GM18909 (cell line): ENCODE measurements at regions not wholly inside any gene's neighbourhood (a gene's known extent, or its start where the extent isn't known, plus 50 kb on each side); places are given as distances from the start of the nearest gene placed in this dataset.

Source experiments
- ATAC-seq: cut with Tn5 transposase; IDR thresholded peaks from one replicate; pipeline ENCODE4 v1.9.1; 2021; ENCODE audit warnings: mild to moderate bottlenecking; ENCODE audit not compliant: unreplicated experiment, poor library complexity

GRCh38 chr11:92642177-92642931 lies 327.1 kb upstream of the MTNR1B start:
- ATAC-seq = no peak

DNA sequence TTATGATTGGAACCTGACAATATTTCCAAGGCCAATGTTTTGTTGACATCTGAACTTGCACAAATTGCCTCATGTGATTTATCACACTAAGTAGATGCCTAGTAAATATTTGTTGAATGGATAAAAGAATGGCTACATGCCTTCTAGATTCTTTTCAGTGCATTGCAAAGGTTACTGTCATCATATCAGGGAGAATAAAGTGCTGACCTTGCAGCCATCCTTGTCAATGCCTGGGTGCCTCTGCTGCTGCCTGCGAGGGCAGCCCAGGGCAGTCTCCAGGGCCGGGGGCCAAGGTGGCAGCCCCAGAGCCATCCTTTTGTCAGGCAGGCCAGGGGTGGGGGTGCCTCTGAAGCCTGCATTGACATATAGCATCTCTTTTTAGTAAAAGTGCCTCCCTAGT lies 325.6 kb upstream of the MTNR1B start:
- ATAC-seq = no peak

DNA sequence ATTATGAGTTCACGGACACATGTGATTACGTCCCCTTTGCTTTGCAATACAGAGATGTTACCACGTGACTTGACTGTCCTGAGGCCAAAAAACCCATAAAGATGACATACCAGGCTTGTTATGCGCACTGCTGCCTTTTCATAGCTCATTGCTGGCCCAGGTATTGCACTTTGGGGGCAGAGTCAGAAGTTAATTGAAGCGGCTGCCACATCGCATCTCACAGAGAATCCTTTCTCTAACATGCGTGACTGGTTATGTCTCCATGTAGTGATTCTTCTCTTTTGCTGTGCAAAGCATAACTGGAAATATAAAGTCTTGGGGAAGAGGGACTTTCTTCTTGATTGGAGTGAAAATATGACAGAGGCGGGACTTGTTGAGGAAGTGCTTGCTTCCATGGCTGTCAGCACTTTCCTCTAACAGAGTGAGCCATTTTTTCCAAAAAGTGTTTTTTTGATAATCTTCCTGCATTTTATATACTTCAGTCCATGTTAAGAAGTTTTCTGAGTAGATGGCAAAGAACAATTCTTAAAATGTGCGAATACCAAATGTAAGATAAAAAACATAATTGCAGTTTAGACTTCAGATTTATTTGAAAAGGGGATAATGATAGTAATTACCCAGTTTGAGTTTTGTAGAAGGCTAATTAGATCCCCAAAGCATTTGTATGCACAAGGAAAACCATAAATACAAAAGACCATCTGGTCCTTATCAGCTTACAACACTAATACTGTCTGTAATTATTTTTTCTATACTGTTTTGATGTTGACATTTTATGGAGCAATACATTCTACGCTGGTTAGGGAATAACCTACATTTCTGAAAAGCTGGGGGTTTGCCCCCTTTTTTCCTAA lies 324.6 kb upstream of the MTNR1B start:
- ATAC-seq = no peak

DNA sequence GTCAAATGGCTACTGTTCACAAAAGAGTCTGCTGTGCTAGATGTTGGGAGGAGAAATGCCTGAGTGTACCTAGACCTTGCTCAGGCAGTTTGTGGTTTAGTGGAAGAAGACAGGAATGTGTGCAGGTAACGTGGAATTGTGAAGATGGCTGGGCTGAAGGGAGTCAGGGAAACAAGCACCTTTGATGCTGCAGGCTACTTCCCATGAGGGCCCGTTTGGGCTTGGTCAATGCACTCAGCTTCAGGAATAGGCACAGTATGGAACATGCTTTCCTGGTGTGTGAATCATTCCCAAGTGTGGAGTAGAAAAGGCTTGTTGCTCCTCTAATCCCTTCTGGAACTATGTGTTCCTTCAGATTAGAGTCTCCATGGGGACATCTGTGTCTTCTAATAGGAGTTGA lies 318.3 kb upstream of the MTNR1B start:
- no peak for ATAC-seq

GRCh38 chr11:92653454-92653853 lies 316.0 kb upstream of the MTNR1B start:
- no peak for ATAC-seq

DNA sequence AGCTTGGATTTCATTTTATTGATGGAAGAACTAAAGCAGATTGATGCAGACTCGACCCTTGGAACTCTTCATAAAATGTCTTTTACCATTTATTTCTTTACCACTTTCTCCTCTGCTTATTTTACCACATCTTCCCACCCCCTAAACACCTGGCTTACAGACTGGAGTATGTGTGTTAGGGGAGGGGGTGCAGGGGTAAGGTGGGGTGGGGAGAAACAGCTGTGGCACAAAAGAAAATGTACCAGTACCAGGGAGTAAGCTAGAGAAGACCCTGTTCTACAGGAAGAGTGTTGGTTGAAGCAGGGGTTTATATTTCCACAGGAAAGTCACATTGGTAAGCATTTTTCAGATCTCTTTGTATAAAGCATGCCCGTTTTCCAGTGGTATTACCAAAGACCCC lies 312.7 kb upstream of the MTNR1B start:
- ATAC-seq = no peak

DNA sequence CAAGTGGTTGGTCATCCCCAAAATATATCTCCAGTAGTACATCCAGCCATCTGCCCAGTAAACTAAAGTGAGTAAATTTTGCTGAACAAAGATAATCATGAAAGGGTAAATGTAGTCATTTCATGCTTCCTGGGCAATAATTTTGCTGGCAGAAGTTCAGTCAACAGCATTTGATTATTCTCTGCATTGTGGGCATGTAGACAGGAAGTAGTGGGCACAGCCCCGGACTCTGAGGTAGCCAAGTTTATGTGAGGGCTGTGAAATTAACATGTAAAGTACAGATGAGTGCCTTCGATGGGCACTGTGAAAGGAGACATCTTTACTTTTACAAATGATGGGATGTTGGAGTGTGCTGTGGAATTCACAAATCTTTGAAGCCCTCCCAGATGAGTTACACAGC lies 312.2 kb upstream of the MTNR1B start:
- ATAC-seq = no peak

DNA sequence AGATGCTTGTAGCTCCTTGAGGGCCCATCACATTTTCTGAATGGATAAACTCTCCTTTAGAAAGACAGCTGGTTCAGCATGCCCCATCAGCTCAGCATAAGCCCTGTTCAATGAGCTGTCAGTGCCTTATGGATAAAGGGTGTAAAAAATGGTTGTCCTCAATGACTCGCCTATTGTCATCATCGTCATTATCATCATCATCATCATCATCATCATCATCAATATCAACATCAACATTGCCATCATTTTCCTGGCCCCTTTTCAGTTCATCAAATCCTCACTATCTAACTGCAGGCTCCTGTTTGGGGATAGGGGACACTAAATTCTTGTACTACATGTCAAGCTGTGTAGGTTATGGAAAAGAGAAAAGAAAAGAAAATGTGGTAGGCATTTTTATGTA lies 310.7 kb upstream of the MTNR1B start:
- ATAC-seq = no peak

DNA sequence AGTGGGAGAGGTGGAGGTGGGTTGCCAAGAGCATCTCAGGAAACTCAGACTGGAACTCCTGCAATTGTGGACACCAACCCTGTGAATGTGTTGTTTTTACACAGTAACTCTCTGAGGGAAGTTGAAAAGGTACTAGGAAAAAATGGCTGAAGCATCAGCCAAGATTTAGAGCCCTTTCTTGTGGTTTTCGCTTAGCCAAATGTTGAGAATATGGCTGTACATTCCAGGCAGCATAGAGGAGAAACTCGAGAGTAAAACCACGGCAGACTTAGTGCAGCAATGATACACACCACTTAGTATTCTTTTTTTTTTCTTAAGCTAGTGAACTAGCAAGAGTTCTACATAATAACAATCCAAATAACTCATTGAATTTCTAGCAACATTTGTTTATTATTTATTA lies 309.7 kb upstream of the MTNR1B start:
- no peak for ATAC-seq

DNA sequence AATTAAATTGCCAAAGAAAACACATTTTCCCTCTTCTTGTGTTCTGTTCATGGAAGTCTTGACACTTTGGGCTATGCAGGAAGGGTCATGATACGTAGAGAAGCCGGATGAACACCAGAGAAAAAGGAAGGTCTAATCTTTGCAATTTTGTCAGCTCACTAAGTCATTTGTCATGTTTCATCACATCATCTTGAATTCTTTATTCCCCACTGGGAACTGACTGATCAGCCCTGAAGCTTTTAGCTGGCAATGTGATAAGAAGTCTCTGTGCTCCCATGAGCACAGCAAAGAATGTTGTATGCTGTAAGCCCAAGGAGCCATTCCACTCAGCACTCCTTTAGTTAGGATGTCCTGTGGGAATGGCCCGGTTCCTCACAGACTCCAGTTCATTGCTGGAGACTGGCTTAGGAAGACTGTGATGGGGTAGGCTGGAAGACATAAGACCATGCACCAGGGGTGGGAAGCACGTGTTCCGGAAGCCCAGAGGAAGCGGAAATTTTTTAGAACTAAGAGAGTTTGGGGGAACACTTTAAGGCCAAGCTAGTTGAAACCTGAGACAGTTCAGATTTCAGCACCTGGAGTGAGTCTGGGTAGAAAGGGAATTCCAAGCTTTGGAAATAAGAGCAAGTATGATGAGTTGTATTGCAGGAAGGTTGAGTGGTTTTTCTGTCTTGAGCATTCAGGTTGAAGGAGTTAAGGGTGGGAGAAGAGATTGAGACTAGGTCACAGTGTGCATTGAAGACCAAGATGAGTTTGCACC lies 306.7 kb upstream of the MTNR1B start:
- no peak for ATAC-seq

DNA sequence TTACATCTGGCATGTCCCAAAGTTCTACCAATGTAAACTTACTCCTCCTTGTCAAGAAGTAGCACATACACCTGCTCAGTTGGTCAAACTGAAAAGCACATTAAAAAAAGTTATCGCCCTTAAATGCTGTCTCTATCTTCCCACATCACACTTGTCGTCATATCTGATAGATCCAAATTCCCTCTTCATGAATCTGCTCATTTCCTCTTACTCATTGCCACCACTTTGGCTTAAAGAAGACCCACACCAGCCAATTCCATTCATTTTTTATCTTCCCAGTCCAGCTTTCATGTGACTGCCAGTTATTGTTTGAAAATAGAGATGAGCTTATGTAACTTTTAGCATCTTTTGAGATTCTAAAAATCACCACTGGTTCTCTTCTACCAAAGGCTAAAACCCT lies 305.9 kb upstream of the MTNR1B start:
- no peak for ATAC-seq

DNA sequence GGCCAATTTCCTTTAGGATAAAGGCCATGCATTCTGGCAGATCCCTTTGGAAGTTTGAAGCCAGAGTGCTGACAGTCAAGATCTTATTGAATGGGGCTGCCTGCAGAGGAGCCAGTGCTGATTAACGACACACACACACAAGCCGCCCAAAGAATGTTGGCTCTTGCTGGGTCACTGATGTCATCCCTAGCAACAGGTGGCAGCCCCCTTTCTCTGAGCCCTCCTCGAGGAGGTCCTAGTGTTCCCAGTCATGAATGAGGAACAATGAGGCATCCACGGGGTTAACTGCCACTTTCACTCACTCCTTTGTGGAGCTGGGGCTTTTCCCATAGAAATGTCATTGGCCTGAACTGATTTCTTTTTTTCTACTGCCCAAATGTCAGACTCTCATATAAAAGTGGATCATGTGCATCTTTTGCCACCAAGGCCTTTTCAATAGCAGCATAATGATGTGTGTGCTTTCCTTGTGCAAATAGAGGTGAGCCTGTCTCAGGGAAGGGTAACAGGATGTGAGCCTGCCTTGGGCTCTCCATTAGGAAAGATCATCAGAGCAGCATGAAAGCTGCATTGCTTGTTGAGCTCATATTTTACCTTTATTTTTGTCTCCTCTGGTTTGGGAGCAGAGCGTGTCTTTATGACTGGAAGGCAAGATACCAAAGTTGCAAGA lies 301.8 kb upstream of the MTNR1B start:
- ATAC-seq = no peak

DNA sequence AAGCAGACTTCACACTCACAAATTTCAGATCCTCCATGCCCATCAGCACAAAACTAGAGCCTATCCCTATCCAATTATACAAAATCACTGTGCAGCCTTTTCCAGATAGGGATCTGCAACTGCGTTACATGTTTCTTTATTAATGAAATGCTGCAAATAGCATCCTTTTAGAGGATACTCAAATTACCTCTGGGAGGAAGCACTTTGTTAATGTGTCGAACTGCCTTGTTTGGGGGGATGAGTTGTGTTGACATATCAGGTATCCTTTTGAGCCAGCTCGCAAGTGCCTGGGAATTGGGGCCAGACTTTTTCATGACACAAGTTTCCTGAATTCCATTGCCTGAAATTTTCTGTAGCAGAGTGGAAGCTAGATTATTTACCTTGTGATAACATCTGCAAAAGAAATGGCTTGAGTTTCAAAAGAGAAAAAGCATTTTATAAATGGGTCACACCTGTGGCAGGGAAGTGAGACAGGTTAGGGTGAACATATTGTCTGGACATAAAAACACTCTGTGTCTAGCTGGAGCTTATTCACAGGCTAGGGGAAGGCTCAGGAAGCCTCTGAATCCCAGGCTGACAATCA lies 299.1 kb upstream of the MTNR1B start:
- no peak for ATAC-seq

GRCh38 chr11:92671081-92671480 lies 298.4 kb upstream of the MTNR1B start:
- no peak for ATAC-seq

DNA sequence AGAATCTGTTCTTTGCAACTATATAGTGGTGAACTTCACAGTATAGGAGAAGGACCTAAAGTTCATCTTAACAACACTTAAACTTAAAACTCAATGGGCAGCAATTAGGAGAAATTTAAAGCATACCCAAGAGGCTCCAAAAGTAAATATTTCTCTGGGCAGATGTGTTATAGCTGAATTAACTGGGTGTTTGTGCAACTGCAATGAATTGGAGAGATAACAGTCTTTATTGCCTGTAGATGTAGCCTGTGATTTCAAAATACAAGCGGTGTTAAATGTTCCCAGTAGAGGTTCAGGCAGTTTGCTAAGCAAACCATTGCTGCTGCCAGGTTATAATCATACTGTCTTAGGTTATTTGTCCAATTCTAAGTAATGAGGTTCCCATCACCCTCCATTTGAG lies 294.1 kb upstream of the MTNR1B start:
- ATAC-seq = no peak

GRCh38 chr11:92675810-92676209 lies 293.6 kb upstream of the MTNR1B start:
- ATAC-seq = no peak

- ATAC-seq = no peak
Measured at GRCh38 chr11:92678008-92678611, 291.3 kb upstream of the MTNR1B start.

DNA sequence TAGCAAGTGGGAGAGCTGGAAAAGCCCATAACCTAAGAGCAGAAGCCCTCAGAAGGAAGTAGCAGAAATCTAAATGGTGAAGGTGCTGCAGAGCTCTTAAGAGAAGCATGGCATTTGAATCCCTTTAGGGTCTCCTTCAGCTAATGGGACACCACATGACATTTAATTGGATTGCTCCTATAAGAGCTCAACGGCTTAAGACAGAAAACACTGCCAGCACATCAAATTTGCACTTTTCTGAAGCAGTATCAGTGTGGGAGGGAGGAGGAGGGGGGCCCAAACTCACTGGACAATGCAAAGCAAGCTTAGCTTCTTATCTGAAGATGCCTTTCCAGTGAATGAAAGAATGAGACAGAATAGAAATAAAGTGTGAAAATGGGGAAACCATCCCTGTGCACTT lies 287.9 kb upstream of the MTNR1B start:
- ATAC-seq = no peak

DNA sequence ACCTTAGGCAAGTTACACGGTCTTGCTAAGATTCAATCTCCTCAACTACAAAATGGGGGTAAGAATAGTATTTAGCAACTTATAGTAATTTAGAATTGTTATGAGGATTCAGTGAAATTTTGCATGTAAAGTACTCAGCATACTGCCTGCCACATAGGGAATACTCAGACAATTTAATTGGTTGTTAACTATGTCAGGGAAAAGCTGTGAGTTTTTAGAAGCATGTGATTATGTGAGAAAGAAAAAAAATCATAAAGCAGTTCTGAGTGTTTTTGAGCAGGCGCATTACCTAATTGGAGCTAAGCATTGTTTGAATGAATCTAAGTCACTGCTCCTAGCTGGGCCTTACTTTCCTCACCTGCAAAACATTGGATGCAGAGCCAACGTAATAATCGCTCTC lies 287.3 kb upstream of the MTNR1B start:
- no peak for ATAC-seq

DNA sequence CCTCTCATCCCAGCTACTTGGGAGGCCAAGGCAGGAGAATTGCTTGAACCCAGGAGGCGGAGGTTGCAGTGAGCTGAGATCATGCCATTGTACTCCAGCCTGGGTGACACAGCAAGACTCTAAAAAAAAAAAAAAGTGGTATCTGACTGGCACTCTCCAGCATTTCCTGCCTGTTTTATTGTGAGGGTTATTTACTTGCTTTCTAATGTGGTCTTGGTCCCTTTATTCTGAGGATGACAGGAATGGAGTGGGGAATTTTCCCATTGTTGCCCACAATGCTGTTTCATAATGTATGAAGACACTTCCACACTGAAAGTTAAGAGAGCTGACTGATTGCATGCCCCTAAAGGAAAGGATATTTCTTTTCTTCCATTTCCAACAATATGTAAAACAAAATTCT lies 286.5 kb upstream of the MTNR1B start:
- no peak for ATAC-seq
